HEK293 (cell line): ENCODE measurements at regions not wholly inside any gene's neighbourhood (a gene's known extent, or its start where the extent isn't known, plus 50 kb on each side); places are given as distances from the start of the nearest gene placed in this dataset.

Experiments
- CTCF ChIA-PET: fragments of 350-600 bp; formaldehyde crosslinking; extraction: SDS; loops from one replicate; lab custom pipeline; 2021; ENCODE audit warnings: antibody characterized with exemption; lab: Yijun Ruan, JAX
- POLR2A ChIA-PET: fragments of 300-600 bp; formaldehyde crosslinking; extraction: SDS; loops from one replicate; lab custom pipeline; 2020; ENCODE audit warnings: antibody characterized with exemption, inconsistent platforms; lab: Yijun Ruan, JAX
- H3K27ac ChIP-seq: fragments of 200-500 bp; sonication (Bioruptor generic); 2 replicates; pipeline ENCODE4 v1.5.1; 2014; ENCODE audit warnings: low read depth, low read length, control low read depth, inconsistent platforms; ENCODE audit errors: extremely low read depth
- H3K36me3 ChIP-seq, 2 experiments: fragments of 200-500 bp in 1 of 2; sonication (Bioruptor generic) in 1 of 2; 1 replicate in 1 of 2; 2 replicates in 1 of 2; pipeline ENCODE4 v1.5.1; 2014 to 2017; ENCODE audit warnings: inconsistent platforms in 2 of 2, low read length in 2 of 2; ENCODE audit not compliant: control insufficient read depth in 2 of 2, insufficient read depth in 1 of 2
- H3K4me1 ChIP-seq: fragments of 200-500 bp; sonication (Bioruptor generic); 2 replicates; pipeline ENCODE4 v1.5.1; 2014; ENCODE audit warnings: mild to moderate bottlenecking, low read length, inconsistent platforms; ENCODE audit not compliant: control insufficient read depth, insufficient read depth
- H3K4me3 ChIP-seq: 2 replicates; pipeline ENCODE4 v1.5.1; 2011; ENCODE audit warnings: low read depth, mild to moderate bottlenecking, control low read depth, low read length, moderate library complexity
- H3K9me3 ChIP-seq: fragments of 200-500 bp; sonication (Bioruptor generic); 2 replicates; pipeline ENCODE4 v1.5.1; 2014; ENCODE audit warnings: low read depth, low read length, inconsistent platforms; ENCODE audit not compliant: control insufficient read depth, insufficient read depth
- GLIS1 ChIP-seq: fragments of 450-650 bp; formaldehyde crosslinking; IDR thresholded peaks from 2 replicates; pipeline ENCODE4 v1.5.1; 2016; ENCODE audit warnings: missing biosample characterization, missing genetic modification characterization
- GLIS2 ChIP-seq: fragments of 450-650 bp; formaldehyde crosslinking; IDR thresholded peaks from 2 replicates; pipeline ENCODE4 v1.5.1; 2016; ENCODE audit warnings: missing biosample characterization, missing genetic modification characterization
- KLF10 ChIP-seq: fragments of 450-650 bp; IDR thresholded peaks from 2 replicates; pipeline ENCODE4 v1.5.1; 2018; ENCODE audit warnings: missing biosample characterization, mild to moderate bottlenecking, missing genetic modification characterization
- KLF7 ChIP-seq: fragments of 450-650 bp; formaldehyde crosslinking; IDR thresholded peaks from 2 replicates; pipeline ENCODE4 v1.5.1; 2016; ENCODE audit warnings: missing biosample characterization, missing genetic modification characterization, borderline replicate concordance
- MYNN ChIP-seq: fragments of 450-650 bp; formaldehyde crosslinking; IDR thresholded peaks from 2 replicates; pipeline ENCODE4 v1.5.1; 2016; ENCODE audit warnings: missing biosample characterization, missing genetic modification characterization, borderline replicate concordance
- RBAK ChIP-seq: fragments of 450-650 bp; formaldehyde crosslinking; IDR thresholded peaks from 2 replicates; pipeline ENCODE4 v1.5.1; 2016; ENCODE audit warnings: missing biosample characterization, missing genetic modification characterization
- REST ChIP-seq: fragments of 450-650 bp; formaldehyde crosslinking; IDR thresholded peaks from 2 replicates; pipeline ENCODE4 v1.5.1; 2016; ENCODE audit warnings: missing biosample characterization, missing genetic modification characterization
- ZBTB6 ChIP-seq: fragments of 450-650 bp; formaldehyde crosslinking; IDR thresholded peaks from 2 replicates; pipeline ENCODE4 v1.5.1; 2017; ENCODE audit warnings: missing biosample characterization, missing genetic modification characterization
- ZEB2 ChIP-seq: fragments of 450-650 bp; formaldehyde crosslinking; IDR thresholded peaks from 2 replicates; pipeline ENCODE4 v1.5.1; 2016; ENCODE audit warnings: missing biosample characterization, missing genetic modification characterization
- ZNF112 ChIP-seq: fragments of 450-650 bp; formaldehyde crosslinking; IDR thresholded peaks from 2 replicates; pipeline ENCODE4 v1.5.0; 2017; ENCODE audit warnings: missing biosample characterization, missing genetic modification characterization
- ZNF114 ChIP-seq: fragments of 450-650 bp; formaldehyde crosslinking; IDR thresholded peaks from 2 replicates; pipeline ENCODE4 v1.5.0; 2017; ENCODE audit warnings: missing biosample characterization, missing genetic modification characterization
- ZNF140 ChIP-seq: fragments of 450-650 bp; formaldehyde crosslinking; IDR thresholded peaks from 2 replicates; pipeline ENCODE4 v1.5.1; 2016; ENCODE audit warnings: missing biosample characterization, missing genetic modification characterization
- ZNF146 ChIP-seq: fragments of 450-650 bp; formaldehyde crosslinking; IDR thresholded peaks from 2 replicates; pipeline ENCODE4 v1.5.1; 2016; ENCODE audit warnings: missing biosample characterization, missing genetic modification characterization
- ZNF169 ChIP-seq: fragments of 450-650 bp; formaldehyde crosslinking; IDR thresholded peaks from 2 replicates; pipeline ENCODE4 v1.5.1; 2016; ENCODE audit warnings: missing biosample characterization, missing genetic modification characterization
- ZNF184 ChIP-seq: fragments of 450-650 bp; IDR thresholded peaks from 2 replicates; pipeline ENCODE4 v1.5.1; 2018; ENCODE audit warnings: missing biosample characterization, mild to moderate bottlenecking, missing genetic modification characterization
- ZNF221 ChIP-seq: fragments of 450-650 bp; formaldehyde crosslinking; IDR thresholded peaks from 2 replicates; pipeline ENCODE4 v1.5.1; 2017; ENCODE audit warnings: missing biosample characterization, missing genetic modification characterization, borderline replicate concordance
- ZNF324 ChIP-seq: fragments of 450-650 bp; formaldehyde crosslinking; IDR thresholded peaks from 2 replicates; pipeline ENCODE4 v1.5.1; 2016; ENCODE audit warnings: missing biosample characterization, missing genetic modification characterization
- ZNF335 ChIP-seq: fragments of 450-650 bp; formaldehyde crosslinking; conservative IDR thresholded peaks from 2 replicates; pipeline ENCODE4 v1.5.1; 2016; ENCODE audit warnings: missing biosample characterization, missing genetic modification characterization
- ZNF514 ChIP-seq: fragments of 450-650 bp; formaldehyde crosslinking; IDR thresholded peaks from 2 replicates; pipeline ENCODE4 v1.5.1; 2016; ENCODE audit warnings: missing biosample characterization, missing genetic modification characterization
- ZNF549 ChIP-seq: fragments of 450-650 bp; IDR thresholded peaks from 2 replicates; pipeline ENCODE4 v1.5.1; 2018; ENCODE audit warnings: missing biosample characterization, missing genetic modification characterization, mild to moderate bottlenecking, inconsistent platforms, moderate library complexity
- ZNF558 ChIP-seq: fragments of 450-650 bp; formaldehyde crosslinking; IDR thresholded peaks from 2 replicates; pipeline ENCODE4 v1.5.1; 2016; ENCODE audit warnings: missing biosample characterization, missing genetic modification characterization
- ZNF571 ChIP-seq: fragments of 450-650 bp; formaldehyde crosslinking; IDR thresholded peaks from 2 replicates; pipeline ENCODE4 v1.5.0; 2017; ENCODE audit warnings: missing biosample characterization, missing genetic modification characterization
- ZNF580 ChIP-seq: fragments of 450-650 bp; formaldehyde crosslinking; IDR thresholded peaks from 2 replicates; pipeline ENCODE4 v1.5.1; 2016; ENCODE audit warnings: missing biosample characterization, missing genetic modification characterization
- ZNF629 ChIP-seq: fragments of 450-650 bp; formaldehyde crosslinking; IDR thresholded peaks from 2 replicates; pipeline ENCODE4 v1.5.1; 2017; ENCODE audit warnings: missing biosample characterization, missing genetic modification characterization
- ZNF830 ChIP-seq: fragments of 450-650 bp; IDR thresholded peaks from 2 replicates; pipeline ENCODE4 v1.5.0; 2018; ENCODE audit warnings: missing biosample characterization, missing genetic modification characterization, low read depth, mild to moderate bottlenecking, moderate library complexity
- ZSCAN18 ChIP-seq: fragments of 450-650 bp; formaldehyde crosslinking; IDR thresholded peaks from 2 replicates; pipeline ENCODE4 v1.5.1; 2016; ENCODE audit warnings: missing biosample characterization, missing genetic modification characterization
- ZSCAN23 ChIP-seq: fragments of 450-650 bp; formaldehyde crosslinking; IDR thresholded peaks from 2 replicates; pipeline ENCODE4 v1.5.1; 2016; ENCODE audit warnings: missing biosample characterization, missing genetic modification characterization
- ZSCAN30 ChIP-seq: fragments of 450-650 bp; IDR thresholded peaks from 2 replicates; pipeline ENCODE4 v1.5.1; 2018; ENCODE audit warnings: missing biosample characterization, mild to moderate bottlenecking, missing genetic modification characterization, moderate library complexity
- ZSCAN5A ChIP-seq: fragments of 450-650 bp; formaldehyde crosslinking; IDR thresholded peaks from 2 replicates; pipeline ENCODE4 v1.5.1; 2016; ENCODE audit warnings: missing biosample characterization, missing genetic modification characterization

GRCh38 chr14:51188566-51189185 lies 51.4 kb upstream of the TMX1 start:
- no peaks in the 10 kb centered on the region for H3K9me3 ChIP-seq
- H3K4me3 ChIP-seq = no peak overlapping the region
- H3K4me1 ChIP-seq = no peaks in the 10 kb centered on the region
- no peaks in the 10 kb centered on the region for H3K36me3 ChIP-seq
- TF ChIP-seq ZNF184 (no peak), ZNF112 (no peak), MYNN (tag by site-specific recombination) (no peak), ZSCAN23 (tag by site-specific recombination) (no peak), GLIS2 (tag by site-specific recombination) (no peak), ZEB2 (tag by site-specific recombination) (no peak), ZNF580 (no peak), KLF7 (tag by site-specific recombination) (no peak), ZNF221 (tag by site-specific recombination) (no peak), ZNF146 (tag by site-specific recombination) (no peak), KLF10 (tag by site-specific recombination) (no peak), ZNF549 (tag by site-specific recombination) (no peak), ZSCAN5A (tag by site-specific recombination) (no peak), ZSCAN18 (tag by site-specific recombination) (no peak), ZNF571 (tag by site-specific recombination) (no peak), ZNF335 (tag by site-specific recombination) (no peak), ZNF514 (no peak), RBAK (tag by site-specific recombination) (no peak), GLIS1 (tag by site-specific recombination) (no peak), ZNF830 (tag by site-specific recombination) (no peak)
- ChIA-PET CTCF (interaction anchor here (1.2 kb wide), 1 partner anchor 31 kb away, joined by 3 read pairs; no protein-coding TSS in a partner anchor), POLR2A (no interaction called here)
- no peak overlapping the region for H3K27ac ChIP-seq

- Histone ChIP-seq H3K36me3 (no peaks in the 10 kb centered on the region), H3K4me3 (no peak overlapping the region), H3K27ac (no peak overlapping the region), H3K4me1 (no peaks in the 10 kb centered on the region), H3K9me3 (no peaks in the 10 kb centered on the region)
- CTCF ChIA-PET = no interaction called here
- POLR2A ChIA-PET = no interaction called here
- no peak for TF ChIP-seq ZNF140 (tag by site-specific recombination)
- TF ChIP-seq REST = no peak
- TF ChIP-seq ZNF221 (tag by site-specific recombination) = no peak
- no peak for TF ChIP-seq ZNF558
- TF ChIP-seq ZSCAN30 (tag by site-specific recombination) = no peak
- no peak for TF ChIP-seq ZNF184
- no peak for TF ChIP-seq ZNF324 (tag by site-specific recombination)
- no peak for TF ChIP-seq ZNF169 (tag by site-specific recombination)
- no peak for TF ChIP-seq ZNF629 (tag by site-specific recombination)
- no peak for TF ChIP-seq ZNF114 (tag by site-specific recombination)
- no peak for TF ChIP-seq ZBTB6
These were observed 50.3 kb upstream of the TMX1 start for GRCh38 chr14:51189600-51190376.
